Pons (tissue), 1 donor: ENCODE measurements at regions not wholly inside any gene's neighbourhood (a gene's known extent, or its start where the extent isn't known, plus 50 kb on each side); places are given as distances from the start of the nearest gene placed in this dataset.

Experiments
- DNase-seq: peaks from one replicate; pipeline ENCODE4 v3.0.0-alpha.2; 2016; ENCODE audit warnings: low spot score

DNA sequence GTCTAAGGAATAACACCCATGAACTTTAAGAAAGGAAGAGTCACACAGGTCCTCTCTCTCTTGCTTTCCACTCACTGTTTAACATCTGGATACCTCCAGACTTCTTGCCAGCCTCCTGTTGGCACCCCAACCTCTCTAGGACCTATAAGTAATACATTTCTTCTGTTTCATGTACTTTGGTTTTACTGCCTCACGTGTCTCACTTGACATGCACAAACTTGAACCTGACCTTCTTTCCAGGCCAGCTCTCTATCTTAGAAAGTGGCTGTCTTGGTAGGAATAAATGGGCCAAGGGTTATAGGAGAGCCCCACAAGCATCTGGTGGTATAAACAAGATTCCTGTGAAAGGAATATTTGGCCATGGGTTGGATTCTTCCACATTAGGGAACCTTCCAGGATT is 614.8 kb upstream of the AGA start:
- no peak for DNase-seq

DNA sequence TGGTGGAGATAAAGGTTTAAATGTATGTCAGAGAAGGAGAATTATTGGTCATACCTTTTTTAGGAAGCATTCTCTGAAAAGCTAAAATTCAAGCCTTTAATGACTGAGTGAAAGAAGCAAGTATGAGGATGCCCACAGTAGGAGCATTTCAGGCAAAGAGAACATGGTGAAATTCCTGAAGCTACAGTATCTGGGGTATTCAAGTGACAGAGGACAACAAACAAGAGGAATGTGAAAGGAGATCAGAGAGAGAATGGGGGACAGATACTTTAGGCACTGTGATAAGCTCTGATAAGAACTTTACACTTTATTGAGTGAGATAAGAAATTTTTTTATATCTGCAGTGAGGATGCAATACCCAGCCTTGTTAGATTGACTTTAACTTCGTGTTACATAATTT is 621.3 kb upstream of the AGA start:
- no peak for DNase-seq

DNA sequence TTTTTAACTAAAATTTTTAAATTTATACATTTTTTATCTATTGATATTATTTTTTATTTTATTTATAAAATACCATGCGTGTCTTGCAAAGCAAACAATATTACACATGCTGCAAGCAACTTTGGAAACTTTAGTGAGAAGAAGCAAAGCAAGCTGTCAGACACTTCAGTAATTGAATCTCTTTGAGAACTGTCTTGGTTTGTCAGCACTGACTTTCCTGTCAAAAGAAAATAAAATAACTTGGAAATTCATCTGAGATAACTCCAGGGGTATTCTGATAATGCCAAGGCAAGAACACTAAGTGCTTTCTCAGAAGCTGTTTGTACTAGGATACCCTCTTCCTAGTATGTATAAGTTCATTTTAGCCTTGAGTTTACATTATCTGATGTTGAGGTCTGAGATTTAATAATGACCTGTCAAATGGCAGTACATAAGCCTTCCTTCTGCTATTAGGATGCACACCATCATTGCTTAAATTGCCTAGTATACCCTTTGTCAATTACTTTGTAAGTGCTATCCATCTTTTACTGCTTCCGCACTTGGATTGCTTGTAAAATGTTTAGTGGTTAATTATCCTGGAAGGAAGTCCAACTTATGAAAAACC is 624.2 kb upstream of the AGA start:
- no peak for DNase-seq

DNA sequence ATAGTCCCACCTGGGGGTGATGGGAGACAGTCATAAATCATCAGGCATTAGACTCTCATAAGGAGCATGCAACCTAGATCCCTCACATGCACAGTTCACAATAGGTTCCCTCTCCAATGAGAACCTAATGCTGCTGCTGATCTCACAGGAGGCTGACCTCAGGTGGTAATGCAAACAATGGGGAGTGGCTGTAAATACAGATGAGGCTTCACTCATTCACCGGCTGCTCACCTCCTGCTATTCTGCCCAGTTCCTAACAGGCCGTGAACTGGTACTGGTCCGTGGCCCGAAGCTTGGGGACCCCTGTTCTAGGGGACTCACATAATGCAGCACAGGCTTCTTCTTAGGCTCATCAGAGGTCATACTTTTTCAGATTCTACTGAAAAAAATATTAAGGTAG is 625.9 kb upstream of the AGA start:
- DNase-seq, result no peak

DNA sequence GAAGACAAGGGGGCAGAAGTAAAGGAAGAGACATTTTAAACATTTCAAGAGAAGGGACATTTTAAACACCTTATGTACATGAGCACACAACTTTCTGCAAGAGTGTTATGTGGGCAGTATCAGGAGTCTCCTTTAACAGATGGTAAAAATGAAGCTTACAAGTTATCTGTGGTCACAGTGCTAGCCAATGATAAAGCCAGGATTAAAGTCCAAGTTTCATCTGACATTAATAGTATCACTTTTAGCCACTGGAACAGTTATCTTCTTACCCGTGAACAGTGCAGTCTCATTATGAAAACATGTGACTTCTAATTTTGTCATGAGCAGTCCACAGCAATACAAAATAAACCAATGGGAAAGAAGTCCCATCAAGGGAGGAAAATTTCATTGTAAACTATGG is 627.9 kb upstream of the AGA start:
- DNase-seq, result no peak

DNA sequence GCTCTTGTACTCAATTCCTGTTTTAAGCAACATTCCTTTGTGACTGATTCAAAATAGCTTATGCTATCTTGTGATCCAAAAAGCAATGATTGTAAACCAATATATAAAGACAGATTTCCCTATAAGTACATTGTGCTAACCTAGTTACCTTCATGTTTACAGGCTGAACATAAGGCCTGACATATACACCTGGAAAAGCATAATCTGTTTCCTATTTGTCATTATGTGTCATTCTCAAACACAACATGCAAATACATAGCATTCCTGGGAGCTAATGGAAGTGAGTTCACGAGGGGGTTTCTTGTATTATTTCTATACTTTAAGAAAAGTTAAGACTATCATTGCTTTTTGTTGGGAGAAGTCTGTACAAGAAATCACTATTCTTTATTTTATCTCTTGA is 638.1 kb upstream of the AGA start:
- no peak for DNase-seq

DNA sequence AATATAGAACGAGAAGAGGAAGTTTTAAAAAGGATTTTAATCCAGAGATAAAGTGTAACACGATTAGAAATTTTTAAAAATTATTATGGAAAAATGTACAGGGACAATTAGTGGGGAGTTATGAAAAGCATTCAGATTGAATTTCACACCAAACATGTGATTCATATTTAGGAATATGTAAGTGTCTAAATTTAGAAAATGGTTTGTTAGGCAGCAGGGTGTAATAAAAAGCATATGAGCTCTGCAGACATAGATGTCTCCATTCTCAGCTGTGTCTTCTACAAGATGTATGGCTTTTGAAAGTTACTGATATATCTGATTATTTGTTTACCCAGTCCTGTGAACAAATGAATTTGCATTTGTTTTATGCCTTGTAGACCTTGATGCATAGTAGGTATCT is 638.9 kb upstream of the AGA start:
- no peak for DNase-seq

DNA sequence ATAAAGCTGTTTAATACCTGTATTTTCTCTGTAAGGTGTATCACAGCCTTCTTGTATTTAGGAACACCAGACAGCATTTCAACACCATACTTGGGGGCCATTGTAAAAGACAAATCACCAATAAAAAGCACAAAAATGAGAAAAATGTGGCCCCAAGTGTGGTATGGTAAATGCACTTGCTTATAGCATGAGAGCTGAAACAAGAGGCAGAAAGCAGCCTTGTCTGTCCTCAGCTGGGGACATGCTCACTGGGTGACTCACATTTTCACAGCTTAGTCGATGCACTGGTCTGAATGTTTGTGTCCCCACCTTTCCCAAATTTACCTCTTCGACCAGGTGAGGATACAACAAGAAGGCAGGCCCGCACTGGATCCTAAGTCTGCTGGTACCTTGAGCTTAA is 639.7 kb upstream of the AGA start:
- no peak for DNase-seq

DNA sequence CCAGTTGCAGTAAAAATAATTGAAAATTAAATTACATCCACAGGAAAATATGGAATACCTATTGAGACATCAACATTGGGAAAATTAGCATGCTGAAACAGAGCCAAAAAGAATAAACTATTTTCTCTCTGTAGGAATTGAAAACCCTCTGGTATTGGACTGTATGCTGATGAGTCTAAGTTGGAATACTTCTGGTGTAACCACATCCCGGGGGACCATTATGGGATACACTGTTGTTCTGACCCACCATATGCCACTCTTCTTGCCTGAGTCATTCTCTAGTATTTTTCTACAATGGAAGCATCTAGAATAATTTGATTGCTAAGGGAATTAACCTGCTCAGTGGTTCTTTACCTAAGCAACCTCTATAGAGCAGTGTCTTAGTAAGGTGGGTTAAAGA is 640.7 kb upstream of the AGA start:
- no peak for DNase-seq

DNA sequence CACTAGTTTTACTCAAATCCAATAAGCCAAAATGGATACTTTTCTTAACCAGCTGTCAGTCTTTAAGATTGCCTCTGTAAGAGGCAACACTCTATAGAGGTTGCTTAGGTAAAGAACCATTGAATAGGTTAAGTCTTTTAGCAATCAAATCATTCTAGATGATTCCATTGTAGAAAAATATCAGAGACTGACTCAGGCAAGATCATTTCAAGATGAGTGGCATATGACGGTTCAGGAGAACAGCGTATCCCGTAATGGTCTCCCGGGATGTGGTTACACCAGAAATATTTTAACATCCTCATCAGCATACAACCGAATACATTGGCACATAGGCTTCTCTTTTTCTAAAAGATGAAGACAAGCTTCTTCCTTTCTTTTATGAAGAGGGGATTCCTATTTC is 641.7 kb upstream of the AGA start:
- DNase-seq, result no peak

DNA sequence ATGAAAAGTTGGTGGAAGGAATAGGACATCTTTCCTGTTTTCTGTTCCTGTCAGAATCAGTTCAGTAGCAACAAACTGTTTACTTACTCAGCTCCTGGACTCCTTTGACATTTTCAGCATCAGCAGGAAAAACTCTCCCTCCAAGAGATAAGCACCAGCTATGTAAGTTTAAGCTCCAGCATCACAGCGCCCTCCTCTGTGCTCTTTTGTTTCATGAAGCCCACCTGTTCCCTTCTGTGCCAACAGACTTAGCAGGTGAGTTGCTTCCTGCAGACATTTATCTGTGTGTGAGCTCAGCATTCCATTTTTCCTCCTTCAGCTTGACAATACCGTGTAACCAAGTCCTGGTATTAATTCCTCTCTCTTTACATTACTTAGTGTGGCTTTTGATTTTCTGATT is 644.1 kb upstream of the AGA start:
- DNase-seq, result peak; percentile 20

DNA sequence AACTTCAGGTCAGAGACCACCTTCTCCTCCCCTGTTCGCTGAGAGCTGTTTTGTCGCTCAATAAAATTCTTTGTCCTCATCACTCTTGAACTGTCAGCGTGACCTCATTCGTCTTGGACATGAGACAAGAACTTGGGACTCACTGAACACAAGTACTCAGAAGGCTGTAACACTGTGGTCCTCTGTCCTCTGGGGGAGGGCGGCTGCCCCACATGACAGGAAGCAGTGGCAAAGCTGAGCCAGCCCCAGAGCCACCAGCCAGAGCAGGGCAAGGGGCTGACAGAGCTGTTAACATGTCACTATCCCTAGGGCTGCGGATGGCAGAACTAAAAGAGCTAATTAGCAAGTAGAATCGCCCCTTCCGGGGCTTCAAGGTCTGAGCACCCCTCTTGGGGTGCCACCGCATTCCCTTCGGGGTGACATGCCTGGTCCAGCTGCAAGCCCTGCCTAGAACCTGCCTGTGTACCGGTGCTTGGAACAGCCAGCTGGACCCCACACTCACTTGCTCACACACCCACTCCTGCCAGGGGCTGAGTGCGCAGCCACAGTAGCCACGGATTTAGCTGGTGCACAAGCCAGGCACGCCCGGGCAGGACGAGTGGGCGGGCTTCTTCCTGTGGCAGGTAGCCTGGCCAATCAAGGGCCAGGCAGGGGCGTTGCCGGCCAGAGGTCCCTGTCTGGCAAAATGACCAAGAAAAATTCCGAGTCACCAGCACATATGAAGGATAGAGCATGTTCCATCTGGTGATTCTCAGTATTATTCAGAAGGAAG is 648.6 kb upstream of the AGA start:
- DNase-seq, result peak; percentile 12

DNA sequence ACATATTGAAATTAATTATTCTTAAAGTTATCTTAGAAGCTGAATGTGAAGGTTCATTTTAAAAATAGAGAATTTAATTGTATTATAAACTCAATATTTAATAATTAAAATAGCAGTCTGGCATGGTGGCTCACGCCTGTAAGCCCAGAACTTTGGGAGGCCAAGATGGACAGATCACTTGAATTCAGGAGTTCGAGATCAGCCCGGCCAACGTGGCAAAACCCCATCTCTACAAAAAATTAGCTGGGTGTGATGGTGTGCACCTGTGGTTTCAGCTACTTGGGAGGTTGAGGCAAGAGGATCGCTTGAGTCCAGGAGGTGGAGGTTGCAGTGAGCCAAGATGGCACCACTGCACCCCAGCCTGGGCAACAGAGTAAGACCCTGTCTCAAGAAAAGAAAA is 659.9 kb upstream of the AGA start:
- DNase-seq, result no peak

DNA sequence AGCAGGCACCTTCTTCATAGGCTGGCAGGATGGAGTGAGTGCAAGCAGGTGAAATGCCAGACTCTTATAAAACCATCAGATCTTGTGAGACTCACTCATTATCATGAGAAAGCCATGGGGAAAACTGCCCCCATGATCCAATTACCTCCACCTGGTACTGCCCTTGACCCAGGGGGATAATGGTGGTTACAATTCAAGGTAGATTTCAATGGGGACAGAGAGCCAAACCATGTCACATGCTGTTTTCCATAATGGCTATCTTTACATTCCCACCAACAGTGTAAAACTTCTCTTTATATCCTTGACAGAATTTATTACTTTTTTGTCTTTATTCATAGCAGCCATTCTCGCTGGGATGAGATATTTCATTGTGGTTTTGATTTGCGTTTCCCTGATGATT is 663.0 kb upstream of the AGA start:
- DNase-seq, result no peak

DNA sequence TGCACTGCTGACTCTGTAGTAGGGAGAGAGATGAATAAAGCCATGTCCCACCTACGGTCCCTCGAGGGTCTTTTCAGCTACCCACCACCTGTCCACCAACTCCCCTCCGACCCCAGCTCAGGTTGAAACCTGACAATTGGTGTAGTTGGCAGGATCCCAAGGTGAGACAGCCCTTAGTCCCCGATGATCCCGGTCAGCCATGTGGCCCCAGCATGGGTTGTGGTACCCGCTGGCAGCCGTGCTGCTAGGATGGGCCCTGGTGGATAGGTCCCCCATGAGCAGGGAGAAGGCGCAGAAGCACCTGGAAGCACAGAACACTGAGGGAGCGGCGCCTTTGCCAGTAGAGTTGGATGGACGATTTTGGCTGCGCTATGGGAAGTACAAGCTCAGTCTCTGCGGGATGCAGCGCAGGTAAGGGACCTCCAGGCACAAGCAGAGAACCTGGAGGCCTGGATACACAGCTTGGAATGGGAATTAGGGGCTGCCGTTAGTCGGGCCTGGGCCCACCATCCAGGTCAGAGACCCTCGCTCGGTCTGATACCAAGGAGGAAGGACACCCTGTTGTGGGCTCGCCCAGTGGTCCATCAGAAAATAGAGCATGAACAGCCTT is 694.6 kb upstream of the AGA start:
- no peak for DNase-seq

DNA sequence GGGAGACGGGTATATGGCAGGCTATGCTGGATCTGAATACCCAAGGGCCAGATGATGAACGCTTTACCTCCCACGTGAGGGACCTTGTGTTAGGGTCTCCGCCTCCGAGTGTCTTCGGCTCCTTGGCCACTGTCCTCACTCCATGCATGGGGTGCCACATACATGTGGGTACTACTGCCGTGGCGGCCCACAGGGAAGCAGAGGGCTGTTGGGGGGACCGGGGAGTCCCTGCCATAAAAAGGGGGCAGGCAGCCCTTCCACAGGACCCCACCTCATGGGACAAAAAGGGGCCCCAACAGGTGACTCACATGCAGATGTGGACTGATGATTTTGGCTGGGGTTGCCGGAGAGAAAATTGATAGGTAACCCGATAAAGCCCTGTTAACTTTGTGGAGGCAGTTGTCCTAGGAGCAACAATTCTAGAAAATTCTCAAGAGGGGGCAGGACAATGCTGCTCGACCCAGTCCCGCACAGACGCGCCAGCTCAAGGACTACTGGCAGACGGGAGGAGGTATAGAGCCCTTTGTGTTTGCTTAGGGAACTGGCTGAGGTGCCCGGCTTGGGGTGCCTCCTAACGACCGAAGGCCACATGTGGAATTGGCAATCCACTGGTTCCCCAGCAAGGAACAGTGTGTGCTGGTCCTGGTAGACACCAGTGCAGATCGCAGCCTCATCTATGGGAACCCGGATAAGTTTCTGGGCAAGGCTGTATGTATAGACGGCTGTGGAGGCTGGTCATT is 695.7 kb upstream of the AGA start:
- DNase-seq, result no peak

DNA sequence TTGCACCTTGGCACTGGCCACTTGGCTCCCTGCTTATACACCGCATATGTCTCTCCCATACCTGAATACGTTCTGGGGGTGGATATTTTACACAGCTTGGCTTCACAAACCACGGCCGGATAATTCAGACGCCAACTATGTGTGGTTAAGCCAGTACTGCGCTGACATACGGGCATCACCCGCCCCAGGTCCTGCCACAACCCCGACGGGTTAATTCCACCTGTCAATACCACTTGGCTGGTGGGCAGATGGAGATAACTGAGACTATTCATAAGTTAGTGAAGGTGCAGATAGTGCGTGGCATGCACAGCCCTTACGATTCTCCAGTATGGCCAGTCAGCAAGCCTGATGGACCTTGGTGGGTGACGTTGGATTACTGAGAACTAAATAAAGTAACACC is 696.3 kb upstream of the AGA start:
- DNase-seq, result no peak

DNA sequence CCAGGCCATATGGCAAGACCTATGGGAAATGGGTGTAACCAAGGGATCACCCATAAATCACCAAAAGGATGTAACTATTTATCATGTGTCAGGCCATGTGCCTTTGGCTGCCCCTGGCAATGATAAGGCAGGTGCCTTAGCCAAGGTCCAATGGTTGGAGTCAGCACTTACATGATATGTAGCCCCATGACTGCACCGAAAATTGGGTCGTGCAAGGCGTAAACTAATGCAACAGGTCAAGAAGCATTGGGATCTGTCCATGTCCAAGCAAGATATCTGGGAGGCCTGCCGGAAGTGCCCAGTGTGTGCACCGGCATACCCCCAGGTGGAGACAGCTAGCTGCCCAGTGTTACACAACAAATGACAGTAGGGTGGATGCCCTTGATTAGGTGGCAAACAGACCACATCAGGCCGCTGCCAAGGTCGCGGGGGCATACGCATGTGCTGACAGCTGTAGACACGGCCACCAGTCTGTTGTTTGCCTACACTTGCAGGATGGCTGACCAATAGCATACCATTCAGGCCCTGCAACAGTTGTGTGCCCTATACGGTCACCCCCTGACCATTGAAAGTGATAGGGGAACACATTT is 698.2 kb upstream of the AGA start:
- DNase-seq, result no peak

DNA sequence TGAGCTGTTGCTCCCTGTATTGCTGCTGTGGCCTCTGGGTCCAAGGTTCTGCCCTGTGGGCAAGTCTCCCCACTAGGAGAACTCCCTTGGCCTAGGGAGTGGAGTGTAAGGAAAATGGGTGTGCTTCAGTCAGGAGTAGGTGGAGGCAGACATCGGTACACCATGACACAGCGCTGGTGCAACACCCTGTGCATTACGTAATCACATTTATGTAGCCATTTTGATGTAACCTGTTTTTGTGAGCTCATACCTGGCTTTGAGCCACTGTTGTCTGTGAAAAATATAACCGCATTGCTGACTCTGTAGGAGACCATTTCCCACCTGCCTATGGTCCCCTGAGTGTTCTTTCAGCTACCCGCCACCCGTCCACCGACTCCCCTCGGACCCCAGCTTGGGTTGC is 700.5 kb upstream of the AGA start:
- no peak for DNase-seq

DNA sequence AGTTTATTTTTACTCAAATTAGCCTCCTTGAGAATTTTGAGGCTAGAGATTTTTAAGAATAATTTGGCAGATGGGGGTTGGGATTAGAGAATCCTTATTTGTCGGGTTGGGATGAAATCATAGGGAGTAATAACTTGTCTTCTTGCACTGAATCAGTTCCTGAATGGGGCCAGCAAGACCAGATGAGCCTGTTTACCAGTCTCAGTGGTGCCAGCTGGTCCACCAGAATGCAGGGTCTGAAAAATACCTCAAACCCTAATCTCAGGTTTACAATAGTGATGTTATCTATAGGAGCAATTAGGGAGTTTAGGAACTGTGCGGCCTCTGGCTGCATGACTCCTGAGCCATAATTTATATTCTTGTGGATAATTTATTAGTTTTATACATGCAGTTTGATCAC is 705.9 kb upstream of the AGA start:
- DNase-seq, result no peak

DNA sequence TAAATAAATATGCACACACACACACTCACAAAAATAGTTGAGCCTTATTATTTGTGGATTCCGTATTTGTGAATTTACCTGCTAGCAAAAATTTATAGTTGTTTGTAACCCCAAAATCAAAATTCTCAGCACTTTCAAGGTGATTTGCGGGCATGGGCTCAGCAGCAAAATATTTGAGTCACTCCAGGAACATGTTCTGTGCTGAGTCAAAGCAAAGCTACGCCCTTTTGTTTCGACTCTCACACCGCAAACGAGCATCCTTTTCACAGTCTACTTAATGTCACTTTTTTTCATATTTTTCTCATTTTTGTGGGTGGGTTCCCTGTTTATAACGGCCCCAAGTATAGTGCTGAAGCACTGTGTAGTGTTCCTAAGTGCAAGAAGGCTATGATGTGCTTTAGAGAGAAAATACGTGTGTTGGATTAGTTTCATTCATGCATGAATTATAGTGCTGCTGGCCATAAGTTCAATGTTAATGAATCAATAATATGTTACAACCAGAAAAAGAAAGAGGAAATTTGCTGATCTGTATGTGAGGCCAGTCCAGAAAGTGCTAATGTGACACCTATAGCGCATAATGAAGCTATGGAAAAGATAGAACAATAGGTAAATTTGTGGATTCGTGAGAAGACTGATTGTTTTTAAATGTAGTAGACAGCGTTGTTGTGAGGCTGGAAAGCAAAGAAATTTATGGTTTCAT is 723.2 kb upstream of the AGA start:
- no peak for DNase-seq

DNA sequence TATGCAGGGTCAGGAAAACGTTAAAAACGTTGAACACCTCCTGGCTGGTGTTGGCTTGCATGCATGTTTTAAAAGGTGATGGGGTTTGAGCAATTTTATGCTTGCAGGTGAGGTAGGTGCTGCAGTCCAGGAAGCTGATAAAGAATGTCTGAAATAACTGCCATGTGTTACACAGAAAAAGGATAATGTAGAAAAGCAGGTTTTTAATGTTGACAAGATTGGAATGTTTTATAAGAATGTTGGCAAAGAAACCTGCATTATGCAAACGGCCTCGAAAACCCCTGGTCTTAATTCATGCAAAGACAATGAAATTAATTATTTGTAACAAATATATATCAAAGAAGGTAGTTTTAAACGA is 723.7 kb upstream of the AGA start:
- DNase-seq, result no peak
